GM18868 (cell line): ENCODE measurements at regions not wholly inside any gene's neighbourhood (a gene's known extent, or its start where the extent isn't known, plus 50 kb on each side); places are given as distances from the start of the nearest gene placed in this dataset.
"Not testable (repeated sequence)": the region's sequence is repeated elsewhere in the genome, so short reads cannot be mapped to it uniquely, and the experiment has no call there.

Experiments
- ATAC-seq: cut with Tn5 transposase; IDR thresholded peaks from one replicate; pipeline ENCODE4 v1.9.1; 2021; ENCODE audit warnings: mild to moderate bottlenecking, moderate library complexity; ENCODE audit not compliant: unreplicated experiment

DNA sequence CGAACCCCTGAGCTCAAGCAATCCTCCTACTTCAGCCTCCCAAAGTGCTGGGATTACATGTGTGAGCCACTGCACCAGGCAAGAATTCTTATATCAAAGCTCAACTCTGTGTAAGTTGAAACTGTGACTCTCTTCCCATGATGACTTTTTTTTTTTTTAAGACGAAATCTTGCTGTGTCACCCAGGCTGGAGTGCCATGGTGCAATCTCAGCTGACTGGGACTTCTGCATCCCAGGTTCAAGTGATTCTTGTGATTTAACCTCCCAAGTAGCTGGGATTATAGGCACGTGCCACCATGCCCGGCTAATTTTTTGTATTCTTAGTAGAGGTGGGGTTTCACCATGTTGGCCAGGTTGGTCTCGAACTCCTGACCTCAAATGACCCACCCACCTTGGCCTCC lies 51.6 kb upstream of the WAC start:
- ATAC-seq: not testable (repeated sequence)

- no peak for ATAC-seq
Measured at GRCh38 chr10:28481968-28482367, 51.0 kb upstream of the WAC start.
